Uterus (tissue), 3 donors: ENCODE measurements at regions not wholly inside any gene's neighbourhood (a gene's known extent, or its start where the extent isn't known, plus 50 kb on each side); places are given as distances from the start of the nearest gene placed in this dataset.
"Not testable (repeated sequence)": the region's sequence is repeated elsewhere in the genome, so short reads cannot be mapped to it uniquely, and the experiment has no call there.

Experiments used
- DNase-seq, 2 donors: peaks; one replicate each; pipeline ENCODE4 v3.0.0-alpha.2; 2019 to 2020
- H3K27ac ChIP-seq, 2 donors: fragments of 200-600 bp; sonication (generic); 1 replicate in 1 of 2; 2 replicates in 1 of 2; pipeline ENCODE4 v1.5.1; 2016 to 2018
- H3K27me3 ChIP-seq, 2 donors: fragments of 200-600 bp; sonication (generic); one replicate each; pipeline ENCODE4 v1.5.1; 2018 to 2019; ENCODE audit warnings: control low read depth in 1 of 2
- H3K36me3 ChIP-seq, 2 donors: fragments of 200-600 bp; sonication (generic); one replicate each; pipeline ENCODE4 v1.5.1; 2019; ENCODE audit warnings: control low read depth in 1 of 2
- H3K4me1 ChIP-seq, 2 donors: fragments of 200-600 bp; sonication (generic); one replicate each; pipeline ENCODE4 v1.5.1; 2018 to 2019; ENCODE audit warnings: control low read depth in 1 of 2
- H3K4me3 ChIP-seq, 2 donors: fragments of 200-600 bp; sonication (generic); 1 replicate in 1 of 2; 2 replicates in 1 of 2; pipeline ENCODE4 v1.5.1; 2018 to 2019; ENCODE audit warnings: mild to moderate bottlenecking in 1 of 2
- H3K9me3 ChIP-seq, 2 donors: fragments of 200-600 bp; sonication (generic); one replicate each; pipeline ENCODE4 v1.5.1; 2019; ENCODE audit warnings: control low read depth in 1 of 2
- POLR2A ChIP-seq, 2 donors: fragments of 450-650 bp; IDR thresholded peaks; one replicate each; pipeline ENCODE4 v1.6.1; 2016; ENCODE audit warnings: antibody characterized with exemption in 2 of 2, mild to moderate bottlenecking in 1 of 2, moderate library complexity in 1 of 2
- intact Hi-C: fragments of 100-400 bp; cut with DNase I; formaldehyde crosslinking; loops from one replicate; pipeline ENCODE4 v1.15.1; 2023; ENCODE audit warnings: low total_unique reads
- TF ChIP-seq, protein P1 (sequence below), 4 experiments: fragments of 200-600 bp in 2 of 4; fragments of 450-650 bp in 2 of 4; sonication (generic) in 2 of 4; IDR thresholded peaks; one replicate each; pipeline ENCODE4 v1.5.1; 2016 to 2019; ENCODE audit warnings: antibody characterized with exemption in 4 of 4, mild to moderate bottlenecking in 2 of 4, moderate library complexity in 1 of 4
- donor health status: DM: yes; HTN: yes; CAD: no.

DNA sequence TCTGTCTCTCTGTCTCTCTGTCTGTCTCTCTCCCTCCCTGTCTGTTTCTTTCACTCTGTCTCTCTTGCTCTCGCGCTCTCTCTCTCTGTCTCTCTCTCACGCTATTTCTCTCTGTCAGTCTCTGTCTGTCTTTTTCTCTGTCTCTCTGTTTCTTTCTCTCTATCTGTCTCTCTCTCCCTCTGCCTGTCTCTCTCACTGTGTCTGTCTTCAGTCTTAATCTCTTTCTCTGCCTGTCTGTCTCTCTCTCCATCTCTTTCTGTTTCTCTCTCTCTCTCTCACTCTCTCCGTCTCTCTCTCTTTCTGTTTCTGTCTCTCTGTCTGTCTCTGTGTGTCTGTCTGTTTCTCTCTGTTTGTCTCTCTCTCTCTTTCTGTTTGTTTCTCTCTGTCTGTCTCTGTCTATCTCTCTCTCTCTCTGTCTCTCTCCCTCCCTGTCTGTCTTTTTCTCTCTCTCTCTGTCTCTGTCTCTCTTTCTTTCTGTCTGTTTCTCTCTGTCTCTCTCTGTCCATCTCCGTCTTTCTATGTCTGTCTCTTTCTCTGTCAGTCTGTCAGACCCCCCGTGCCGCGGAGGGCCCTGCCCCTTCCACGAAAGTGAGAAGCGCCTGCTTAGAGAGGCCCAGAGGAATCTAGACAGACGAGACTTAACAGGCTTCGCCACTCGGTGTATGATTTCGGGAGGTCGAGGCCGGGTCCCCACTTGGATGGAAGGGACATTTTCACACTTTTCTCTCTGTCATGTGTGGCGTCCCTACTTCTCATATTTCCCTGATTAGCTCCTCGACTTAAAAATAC, 346.3 kb upstream of the DEFB115 start:
- DNase-seq: no peak
- Histone ChIP-seq H3K36me3 (no peaks in the 10 kb centered on the region), H3K27ac (no peak overlapping the region), H3K4me1 (no peaks in the 10 kb centered on the region), H3K4me3 (no peak overlapping the region), H3K27me3 (no peaks in the 10 kb centered on the region), H3K9me3 (no peaks in the 10 kb centered on the region)
- intact Hi-C loops: no loop called here
- TF ChIP-seq, protein P1, sequence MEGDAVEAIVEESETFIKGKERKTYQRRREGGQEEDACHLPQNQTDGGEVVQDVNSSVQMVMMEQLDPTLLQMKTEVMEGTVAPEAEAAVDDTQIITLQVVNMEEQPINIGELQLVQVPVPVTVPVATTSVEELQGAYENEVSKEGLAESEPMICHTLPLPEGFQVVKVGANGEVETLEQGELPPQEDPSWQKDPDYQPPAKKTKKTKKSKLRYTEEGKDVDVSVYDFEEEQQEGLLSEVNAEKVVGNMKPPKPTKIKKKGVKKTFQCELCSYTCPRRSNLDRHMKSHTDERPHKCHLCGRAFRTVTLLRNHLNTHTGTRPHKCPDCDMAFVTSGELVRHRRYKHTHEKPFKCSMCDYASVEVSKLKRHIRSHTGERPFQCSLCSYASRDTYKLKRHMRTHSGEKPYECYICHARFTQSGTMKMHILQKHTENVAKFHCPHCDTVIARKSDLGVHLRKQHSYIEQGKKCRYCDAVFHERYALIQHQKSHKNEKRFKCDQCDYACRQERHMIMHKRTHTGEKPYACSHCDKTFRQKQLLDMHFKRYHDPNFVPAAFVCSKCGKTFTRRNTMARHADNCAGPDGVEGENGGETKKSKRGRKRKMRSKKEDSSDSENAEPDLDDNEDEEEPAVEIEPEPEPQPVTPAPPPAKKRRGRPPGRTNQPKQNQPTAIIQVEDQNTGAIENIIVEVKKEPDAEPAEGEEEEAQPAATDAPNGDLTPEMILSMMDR (IDR thresholded peaks at IDR 0.05): no peak
- TF ChIP-seq POLR2A (IDR thresholded peaks at IDR 0.05): no peak

DNA sequence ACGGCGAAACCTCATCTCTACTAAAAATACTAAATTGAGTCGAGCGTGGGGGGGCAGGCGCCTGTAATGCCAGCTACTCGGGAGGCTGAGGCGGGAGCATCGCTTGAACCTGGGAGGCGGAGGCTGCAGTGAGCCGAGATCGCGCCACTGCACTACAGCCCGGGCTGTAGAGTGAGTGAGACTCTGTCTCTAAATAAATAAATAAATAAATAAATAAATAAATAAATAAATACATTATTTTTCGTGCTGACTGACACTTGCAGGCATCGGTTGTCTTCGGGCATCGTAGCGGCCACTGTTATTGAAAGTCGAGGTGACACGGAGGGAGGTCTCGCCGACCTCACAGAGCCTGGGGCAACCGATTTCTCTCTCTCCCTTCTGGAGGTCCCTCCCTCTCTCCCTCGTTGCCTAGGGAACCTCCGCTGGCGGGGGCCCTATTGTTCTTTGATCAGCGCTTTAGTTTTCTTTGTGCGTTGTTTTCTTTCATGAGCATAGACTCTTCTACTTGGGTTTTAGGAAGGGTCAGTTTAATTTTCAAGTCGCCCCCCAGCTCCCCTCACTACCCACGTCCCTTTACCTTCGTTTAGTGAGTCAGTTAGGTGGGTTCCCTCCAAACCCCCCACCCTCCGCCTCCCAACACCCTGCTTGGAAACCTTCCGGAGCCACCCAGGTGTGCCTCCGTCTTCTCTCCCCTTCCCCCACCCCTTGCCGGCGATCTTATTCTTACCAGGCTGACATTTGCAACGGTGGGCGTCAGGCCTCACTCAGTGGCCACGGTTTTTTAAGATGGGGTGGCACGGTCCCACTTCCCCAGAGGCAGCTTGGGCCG, 345.4 kb upstream of the DEFB115 start:
- H3K27ac ChIP-seq, H3K27me3 ChIP-seq, H3K4me1 ChIP-seq, H3K36me3 ChIP-seq, intact Hi-C loops, DNase-seq, H3K9me3 ChIP-seq: not testable (repeated sequence)
- H3K4me3 ChIP-seq: peak overlapping the region in 1 of 2 donors; percentile 14

- H3K27ac ChIP-seq, H3K27me3 ChIP-seq, H3K4me1 ChIP-seq, H3K36me3 ChIP-seq, intact Hi-C loops, H3K9me3 ChIP-seq, DNase-seq: not testable (repeated sequence)
- peak overlapping the region in 1 of 2 donors; percentile 14 for H3K4me3 ChIP-seq
Observed at GRCh38 chr20:30912661-30913026, 344.8 kb upstream of the DEFB115 start.

GRCh38 chr20:30916404-30916803, 341.1 kb upstream of the DEFB115 start:
- H3K9me3 ChIP-seq, H3K36me3 ChIP-seq, H3K27ac ChIP-seq, DNase-seq, H3K27me3 ChIP-seq, H3K4me3 ChIP-seq, intact Hi-C loops, H3K4me1 ChIP-seq: not testable (repeated sequence)

GRCh38 chr20:30919514-30920188, 337.8 kb upstream of the DEFB115 start:
- no peaks in the 10 kb centered on the region for H3K4me1 ChIP-seq
- H3K36me3 ChIP-seq: no peaks in the 10 kb centered on the region
- intact Hi-C loops: no loop called here
- DNase-seq: no peak
- TF ChIP-seq, protein P1 (IDR thresholded peaks at IDR 0.05): no peak
- TF ChIP-seq POLR2A (IDR thresholded peaks at IDR 0.05): no peak
- no peaks in the 10 kb centered on the region for H3K9me3 ChIP-seq
- no peaks in the 10 kb centered on the region for H3K27me3 ChIP-seq
- no peak overlapping the region for H3K27ac ChIP-seq
- no peak overlapping the region for H3K4me3 ChIP-seq

- Histone ChIP-seq H3K9me3 (no peaks in the 10 kb centered on the region), H3K36me3 (no peaks in the 10 kb centered on the region), H3K27ac (no peak overlapping the region), H3K4me1 (no peaks in the 10 kb centered on the region), H3K4me3 (no peak overlapping the region), H3K27me3 (no peaks in the 10 kb centered on the region)
- TF ChIP-seq, protein P1 (IDR thresholded peaks at IDR 0.05): no peak
- no peak for TF ChIP-seq POLR2A (IDR thresholded peaks at IDR 0.05)
- no peak for DNase-seq
- intact Hi-C loops: no loop called here
Observed at GRCh38 chr20:30921286-30922071, 336.0 kb upstream of the DEFB115 start.
